ENCODE measurements at regions not wholly inside any gene's neighbourhood (a gene's known extent, or its start where the extent isn't known, plus 50 kb on each side); places are given as distances from the start of the nearest gene placed in this dataset.

GRCh38 chr2:76298041-76298440 lies 587.3 kb upstream of the GCFC2 start:
- ChIA-PET POLR2A (no interaction called here), CTCF (interaction anchor here (0.6 to 0.7 kb wide), 2 partner anchors 19 to 223 kb away, joined by 4 read pairs; no protein-coding TSS in a partner anchor)
- Histone ChIP-seq H3K36me3 (ENCODE audit: control insufficient read depth in 2 of 2, insufficient read depth in 1 of 2, low read length in 2 of 2) (no peaks in the 10 kb centered on the region), H3K4me3 (ENCODE audit: low read depth, low read length) (no peak overlapping the region), H3K27ac (ENCODE audit: extremely low read depth, low read depth, low read length) (no peak overlapping the region), H3K4me1 (ENCODE audit: control insufficient read depth, insufficient read depth, low read length) (no peaks in the 10 kb centered on the region), H3K9me3 (ENCODE audit: control insufficient read depth, insufficient read depth, low read depth, low read length) (no peaks in the 10 kb centered on the region)
- no peak for TF ChIP-seq ZNF26 (tag by site-specific recombination; IDR thresholded peaks at IDR 0.05)
- TF ChIP-seq GLIS2 (tag by site-specific recombination; IDR thresholded peaks at IDR 0.05) = no peak
- no peak for TF ChIP-seq ZNF302 (tag by site-specific recombination; IDR thresholded peaks at IDR 0.05; ENCODE audit: low read depth)
- no peak for TF ChIP-seq ZNF174 (tag by site-specific recombination; IDR thresholded peaks at IDR 0.05)
- TF ChIP-seq ZSCAN30 (tag by site-specific recombination; IDR thresholded peaks at IDR 0.05) = no peak
- TF ChIP-seq ZNF624 (tag by site-specific recombination; IDR thresholded peaks at IDR 0.05) = no peak
- no peak for TF ChIP-seq ZNF544 (tag by site-specific recombination; IDR thresholded peaks at IDR 0.05)
- TF ChIP-seq ZNF280D (tag by site-specific recombination; IDR thresholded peaks at IDR 0.05) = no peak
- no peak for TF ChIP-seq ZNF514 (tag by site-specific recombination; IDR thresholded peaks at IDR 0.05)
- no peak for TF ChIP-seq ZNF155 (tag by site-specific recombination; IDR thresholded peaks at IDR 0.05)

GRCh38 chr2:76296438-76296837 lies 585.7 kb upstream of the GCFC2 start:
- ChIA-PET POLR2A (no interaction called here), CTCF (interaction anchor here (1.0 kb wide), 1 partner anchor 8 kb away, joined by 3 read pairs; no protein-coding TSS in a partner anchor)
- Histone ChIP-seq H3K4me3 (ENCODE audit: low read depth, low read length) (no peak overlapping the region), H3K4me1 (ENCODE audit: control insufficient read depth, insufficient read depth, low read length) (no peaks in the 10 kb centered on the region), H3K27ac (ENCODE audit: extremely low read depth, low read depth, low read length) (no peak overlapping the region), H3K36me3 (ENCODE audit: control insufficient read depth in 2 of 2, insufficient read depth in 1 of 2, low read length in 2 of 2) (no peaks in the 10 kb centered on the region), H3K9me3 (ENCODE audit: control insufficient read depth, insufficient read depth, low read depth, low read length) (no peaks in the 10 kb centered on the region)
- no peak for TF ChIP-seq ZNF596 (tag by site-specific recombination; IDR thresholded peaks at IDR 0.05)
- TF ChIP-seq ZNF132 (tag by site-specific recombination; IDR thresholded peaks at IDR 0.05; ENCODE audit: borderline replicate concordance) = no peak

GRCh38 chr2:76295762-76296161 lies 585.0 kb upstream of the GCFC2 start:
- Histone ChIP-seq H3K36me3 (ENCODE audit: control insufficient read depth in 2 of 2, insufficient read depth in 1 of 2, low read length in 2 of 2) (no peaks in the 10 kb centered on the region), H3K27ac (ENCODE audit: extremely low read depth, low read depth, low read length) (no peak overlapping the region), H3K9me3 (ENCODE audit: control insufficient read depth, insufficient read depth, low read depth, low read length) (no peaks in the 10 kb centered on the region), H3K4me1 (ENCODE audit: control insufficient read depth, insufficient read depth, low read length) (no peaks in the 10 kb centered on the region), H3K4me3 (ENCODE audit: low read depth, low read length) (no peak overlapping the region)
- CTCF ChIA-PET = interaction anchor here (1.0 kb wide), 1 partner anchor 8 kb away, joined by 3 read pairs; no protein-coding TSS in a partner anchor
- POLR2A ChIA-PET = no interaction called here
- TF ChIP-seq ZNF660 (tag by site-specific recombination; IDR thresholded peaks at IDR 0.05) = no peak
- TF ChIP-seq KLF7 (tag by site-specific recombination; IDR thresholded peaks at IDR 0.05; ENCODE audit: borderline replicate concordance) = no peak
- no peak for TF ChIP-seq KLF9 (tag by site-specific recombination; IDR thresholded peaks at IDR 0.05; ENCODE audit: low read depth)
- no peak for TF ChIP-seq ZNF670 (tag by site-specific recombination; IDR thresholded peaks at IDR 0.05; ENCODE audit: low read depth)

Data from HEK293 (cell line).